Activated CD8-positive, alpha-beta memory T cell treated with anti-CD3 and anti-CD28 coated beads, Interleukin-2, amount 50 U/mL, for 48 hours (primary cell): ENCODE measurements at regions not wholly inside any gene's neighbourhood (a gene's known extent, or its start where the extent isn't known, plus 50 kb on each side); places are given as distances from the start of the nearest gene placed in this dataset.
"Not testable (repeated sequence)": the region's sequence is repeated elsewhere in the genome, so short reads cannot be mapped to it uniquely, and the experiment has no call there.

Experiments used
- DNase-seq: peaks from one replicate; pipeline ENCODE4 v3.0.0-alpha.2; 2020

- no peak for DNase-seq
These were observed 108.1 kb downstream of the MAP3K21 start for GRCh38 chr1:233435622-233436021.

GRCh38 chr1:233439721-233440120 lies 112.2 kb downstream of the MAP3K21 start:
- DNase-seq: no peak

GRCh38 chr1:233440951-233441401 lies 113.5 kb downstream of the MAP3K21 start:
- DNase-seq: no peak

- no peak for DNase-seq
These were observed 114.7 kb downstream of the MAP3K21 start for GRCh38 chr1:233442026-233442780.

- no peak for DNase-seq
These were observed 115.7 kb downstream of the MAP3K21 start for GRCh38 chr1:233443040-233443760.

GRCh38 chr1:233444484-233444883 lies 117.0 kb downstream of the MAP3K21 start:
- no peak for DNase-seq

- DNase-seq: no peak
These were observed 118.2 kb downstream of the MAP3K21 start for GRCh38 chr1:233445737-233446136.

- no peak for DNase-seq
These were observed 119.4 kb downstream of the MAP3K21 start for GRCh38 chr1:233446935-233447334.

- no peak for DNase-seq
These were observed 120.7 kb downstream of the MAP3K21 start for GRCh38 chr1:233448109-233448689.

GRCh38 chr1:233452724-233453123 lies 125.2 kb downstream of the MAP3K21 start:
- no peak for DNase-seq

- DNase-seq: no peak
These were observed 126.1 kb downstream of the MAP3K21 start for GRCh38 chr1:233453433-233454200.

GRCh38 chr1:233459470-233459945 lies 132.0 kb downstream of the MAP3K21 start:
- no peak for DNase-seq

- no peak for DNase-seq
These were observed 132.4 kb downstream of the MAP3K21 start for GRCh38 chr1:233459968-233460367.

- DNase-seq: no peak
These were observed 133.2 kb downstream of the MAP3K21 start for GRCh38 chr1:233460692-233461091.

GRCh38 chr1:233461847-233462246 lies 134.3 kb downstream of the MAP3K21 start:
- no peak for DNase-seq

- no peak for DNase-seq
These were observed 135.8 kb downstream of the MAP3K21 start for GRCh38 chr1:233463333-233463732.

GRCh38 chr1:233465745-233466343 lies 138.3 kb downstream of the MAP3K21 start:
- DNase-seq: no peak

GRCh38 chr1:233470741-233471499 lies 143.0 kb upstream of the KCNK1 start:
- no peak for DNase-seq

GRCh38 chr1:233471851-233472250 lies 142.1 kb upstream of the KCNK1 start:
- DNase-seq: not testable (repeated sequence)

- not testable (repeated sequence) for DNase-seq
These were observed 141.1 kb upstream of the KCNK1 start for GRCh38 chr1:233472796-233473195.

- no peak for DNase-seq
These were observed 140.2 kb upstream of the KCNK1 start for GRCh38 chr1:233473549-233474204.
